Activated naive CD4-positive, alpha-beta T cell treated with anti-CD3 and anti-CD28 coated beads for 36 hours (primary cell): ENCODE measurements at regions not wholly inside any gene's neighbourhood (a gene's known extent, or its start where the extent isn't known, plus 50 kb on each side); places are given as distances from the start of the nearest gene placed in this dataset.

Source experiments
- CTCF ChIA-PET: fragments of 350-600 bp; sonication (Branson Sonifier 250); formaldehyde crosslinking; loops from one replicate; lab custom pipeline; 2021; ENCODE audit warnings: antibody characterized with exemption; lab: Charles Lee
- DNase-seq: peaks from one replicate; pipeline ENCODE4 v3.0.0-alpha.2; 2020
- H3K27ac Mint-ChIP-seq: one replicate; pipeline ENCODE4 v1.8.0; 2021; ENCODE audit warnings: mild to moderate bottlenecking, mixed read lengths
- H3K27me3 Mint-ChIP-seq: one replicate; pipeline ENCODE4 v1.8.0; 2021; ENCODE audit warnings: low read depth, mixed read lengths
- H3K36me3 Mint-ChIP-seq: one replicate; pipeline ENCODE4 v1.8.0; 2021; ENCODE audit warnings: low read depth, mixed read lengths
- H3K4me1 Mint-ChIP-seq: one replicate; pipeline ENCODE4 v1.8.0; 2021; ENCODE audit warnings: low read depth, mixed read lengths
- H3K4me3 Mint-ChIP-seq: one replicate; pipeline ENCODE4 v1.8.0; 2021; ENCODE audit warnings: mild to moderate bottlenecking, moderate library complexity, mixed read lengths
- H3K9me3 Mint-ChIP-seq: one replicate; pipeline ENCODE4 v1.8.0; 2021; ENCODE audit warnings: mixed read lengths
- intact Hi-C: fragments of 100-400 bp; cut with micrococcal nuclease; formaldehyde crosslinking; loops from one replicate; pipeline ENCODE4 v1.15.1; 2023

DNA sequence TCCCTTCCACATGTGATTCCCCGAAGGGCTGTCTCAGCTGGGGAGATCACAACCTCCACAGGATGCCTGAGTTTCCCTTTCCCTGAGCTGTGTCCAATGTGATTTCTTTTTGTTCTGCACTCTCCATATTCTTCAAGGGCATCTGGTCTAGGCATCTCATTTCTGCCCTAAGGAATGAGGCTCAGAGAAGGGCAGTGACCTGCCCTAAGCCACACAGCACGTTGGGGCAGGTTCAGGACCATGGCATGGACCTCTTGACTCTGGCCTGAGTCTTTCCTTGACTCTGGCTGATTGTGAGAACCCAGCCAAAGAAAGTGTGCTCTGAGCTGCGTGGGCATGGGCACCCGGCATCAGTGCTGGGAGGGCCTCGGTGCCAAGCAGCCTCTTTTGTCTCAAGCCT lies 590.3 kb downstream of the PTPRU start:
- peaks cover 16% of the 10 kb centered on the region for H3K27me3 Mint-ChIP-seq

DNA sequence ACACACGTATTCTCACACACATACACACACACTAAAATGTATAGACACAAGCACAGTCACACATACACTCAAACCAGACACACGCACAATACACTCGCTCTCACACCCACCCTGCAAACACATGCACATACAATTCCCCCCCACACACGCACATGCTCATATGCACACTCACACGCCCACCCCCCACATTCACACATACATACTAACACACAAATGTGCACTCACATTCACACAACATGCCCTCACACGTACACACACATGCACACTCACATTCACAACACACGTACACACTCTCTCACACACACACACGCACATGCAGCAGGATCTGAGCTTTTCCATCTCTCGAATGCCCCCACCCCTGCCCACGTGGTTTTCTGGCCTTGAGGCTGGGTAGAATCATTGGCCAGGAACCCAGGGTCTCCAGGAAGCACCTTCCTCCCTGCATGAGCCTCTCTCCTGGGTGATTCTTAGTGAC lies 589.7 kb downstream of the PTPRU start:
- H3K36me3 Mint-ChIP-seq, result no peaks in the 10 kb centered on the region
- H3K27me3 Mint-ChIP-seq, result peaks cover 21% of the 10 kb centered on the region
- H3K9me3 Mint-ChIP-seq, result no peaks in the 10 kb centered on the region
- CTCF ChIA-PET, result interaction anchor here (0.7 kb wide), 1 partner anchor 40 kb away, joined by 3 read pairs; no protein-coding TSS in a partner anchor
- no peak overlapping the region for H3K27ac Mint-ChIP-seq
- intact Hi-C loops, result no loop called here
- no peak for DNase-seq
- no peaks in the 10 kb centered on the region for H3K4me1 Mint-ChIP-seq
- no peak overlapping the region for H3K4me3 Mint-ChIP-seq

More for the DNA sequence above, 590.3 kb downstream of the PTPRU start:
- H3K36me3 Mint-ChIP-seq, result no peaks in the 10 kb centered on the region
- no peaks in the 10 kb centered on the region for H3K9me3 Mint-ChIP-seq
- H3K4me3 Mint-ChIP-seq, result no peak overlapping the region
- intact Hi-C loops, result no loop called here
- no peak for DNase-seq
- H3K27ac Mint-ChIP-seq, result no peak overlapping the region
- no peaks in the 10 kb centered on the region for H3K4me1 Mint-ChIP-seq
- CTCF ChIA-PET, result interaction anchor here (0.7 kb wide), 1 partner anchor 41 kb away, joined by 3 read pairs; no protein-coding TSS in a partner anchor

DNA sequence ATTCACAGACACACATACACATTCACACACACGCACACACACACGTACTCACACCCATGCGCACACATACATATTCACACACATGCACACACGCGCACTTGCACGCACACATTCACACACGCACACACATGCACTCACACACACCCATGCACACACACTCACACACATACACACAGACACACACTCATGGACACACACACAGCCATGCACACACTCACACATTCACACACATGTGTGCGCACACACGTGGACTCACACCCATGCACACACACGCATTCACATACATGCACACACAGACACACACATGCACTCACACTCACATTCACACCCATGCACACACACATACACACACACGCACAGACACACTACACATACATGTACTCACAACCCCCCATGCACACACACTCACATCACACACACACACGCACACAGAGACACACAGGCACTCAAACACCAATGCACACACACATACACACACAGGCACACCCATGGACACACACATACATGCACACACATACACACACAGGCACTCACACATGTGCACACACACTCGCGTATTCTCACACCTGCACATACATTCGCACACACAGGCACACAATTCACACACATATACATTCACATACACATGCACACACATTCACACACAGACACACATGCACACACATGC lies 589.1 kb downstream of the PTPRU start:
- H3K27me3 Mint-ChIP-seq, result peaks cover 21% of the 10 kb centered on the region
- CTCF ChIA-PET, result no interaction called here

DNA sequence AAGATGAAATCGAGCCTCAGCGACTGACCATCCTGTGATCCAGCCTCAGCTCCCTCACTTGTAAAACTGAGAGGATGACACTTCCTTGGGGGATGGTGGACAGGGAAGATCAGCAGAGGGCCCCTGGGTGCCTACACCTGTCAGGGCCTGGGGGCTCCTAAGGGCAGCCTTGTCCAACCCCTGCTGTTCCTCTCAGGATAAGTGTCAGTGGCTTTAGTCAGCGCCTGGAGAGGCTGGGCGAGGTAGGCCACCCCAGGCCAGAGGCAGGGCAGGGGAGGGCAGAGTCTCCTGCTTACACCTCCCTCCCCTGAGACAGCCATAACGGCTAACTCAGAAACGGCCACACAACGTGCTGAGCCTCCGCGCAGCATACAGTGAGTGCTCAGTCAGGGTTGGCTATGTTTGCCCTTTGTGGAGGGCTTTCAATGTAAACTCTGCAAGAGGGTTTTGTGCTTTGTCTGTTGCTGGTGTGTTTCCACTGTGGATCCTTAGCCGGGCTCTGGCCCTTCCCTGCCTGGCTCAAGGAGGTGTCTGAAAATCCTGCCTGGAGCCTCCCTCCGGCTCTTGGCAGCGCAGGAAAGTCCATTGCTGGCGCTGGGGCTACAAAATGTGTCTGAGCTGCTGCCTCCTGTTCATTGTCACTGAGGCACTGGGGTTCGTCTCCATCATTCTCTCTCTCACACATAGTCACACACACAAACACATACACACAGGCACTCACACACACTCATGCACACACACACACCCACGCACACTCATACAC lies 588.4 kb downstream of the PTPRU start:
- DNase-seq, result no peak
- intact Hi-C loops, result no loop called here
- H3K36me3 Mint-ChIP-seq, result no peaks in the 10 kb centered on the region
- H3K27ac Mint-ChIP-seq, result no peak overlapping the region
- CTCF ChIA-PET, result no interaction called here
- H3K4me3 Mint-ChIP-seq, result no peak overlapping the region
- H3K27me3 Mint-ChIP-seq, result peaks cover 21% of the 10 kb centered on the region
- H3K4me1 Mint-ChIP-seq, result no peaks in the 10 kb centered on the region
- no peaks in the 10 kb centered on the region for H3K9me3 Mint-ChIP-seq

More for the DNA sequence above, 589.1 kb downstream of the PTPRU start:
- intact Hi-C loops, result no loop called here
- Mint-ChIP-seq H3K36me3 (no peaks in the 10 kb centered on the region), H3K27ac (no peak overlapping the region), H3K4me1 (no peaks in the 10 kb centered on the region), H3K9me3 (no peaks in the 10 kb centered on the region), H3K4me3 (no peak overlapping the region)
- no peak for DNase-seq

DNA sequence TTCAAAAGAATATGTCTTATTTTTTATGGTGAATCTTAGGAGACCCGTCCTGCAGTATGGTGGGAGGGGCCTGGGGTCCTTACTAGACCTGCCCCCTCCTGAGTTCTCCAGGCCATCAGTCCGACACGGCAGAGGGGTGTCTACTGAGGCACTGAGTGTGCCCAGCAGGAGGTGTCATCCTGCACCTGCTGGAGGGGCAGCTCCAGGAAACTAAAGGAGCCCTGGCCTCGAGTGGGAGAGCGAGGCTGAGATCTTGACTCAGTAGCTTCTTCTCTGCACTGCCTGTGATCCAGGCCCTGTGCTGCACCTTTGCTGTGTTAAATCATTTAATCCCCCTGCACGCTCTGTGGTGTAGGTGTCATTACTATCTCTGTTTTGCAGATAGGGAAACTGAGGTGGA lies 587.7 kb downstream of the PTPRU start:
- DNase-seq, result no peak
- Mint-ChIP-seq H3K27me3 (peaks cover 21% of the 10 kb centered on the region), H3K9me3 (no peaks in the 10 kb centered on the region), H3K4me3 (no peak overlapping the region), H3K27ac (no peak overlapping the region), H3K4me1 (no peaks in the 10 kb centered on the region), H3K36me3 (no peaks in the 10 kb centered on the region)
- CTCF ChIA-PET, result no interaction called here
- intact Hi-C loops, result no loop called here

DNA sequence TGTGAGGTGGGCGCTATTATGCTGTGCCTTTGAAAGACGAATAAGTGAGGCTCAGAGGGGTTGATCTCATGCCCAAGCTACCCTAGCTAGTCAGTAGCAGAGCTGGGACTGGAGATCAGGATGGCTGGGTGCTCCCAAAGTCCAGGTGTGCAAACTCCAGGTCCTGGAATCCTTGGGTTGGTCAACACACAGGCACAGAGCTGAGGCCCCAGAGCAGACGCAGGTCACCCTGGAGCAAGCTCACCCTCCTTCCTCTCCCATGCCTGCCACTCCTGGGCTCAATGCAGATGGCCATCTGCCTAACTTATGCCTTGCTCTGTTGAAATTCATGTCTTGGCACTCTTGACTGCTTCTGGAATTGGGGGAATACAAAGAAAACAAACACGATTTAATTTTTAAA lies 587.2 kb downstream of the PTPRU start:
- Mint-ChIP-seq H3K9me3 (no peaks in the 10 kb centered on the region), H3K27ac (no peak overlapping the region), H3K4me3 (no peak overlapping the region), H3K36me3 (no peaks in the 10 kb centered on the region), H3K27me3 (peaks cover 21% of the 10 kb centered on the region), H3K4me1 (no peaks in the 10 kb centered on the region)
- intact Hi-C loops, result no loop called here
- CTCF ChIA-PET, result interaction anchor here (0.7 kb wide), 1 partner anchor 284 kb away, joined by 3 read pairs; no protein-coding TSS in a partner anchor
- DNase-seq, result no peak

DNA sequence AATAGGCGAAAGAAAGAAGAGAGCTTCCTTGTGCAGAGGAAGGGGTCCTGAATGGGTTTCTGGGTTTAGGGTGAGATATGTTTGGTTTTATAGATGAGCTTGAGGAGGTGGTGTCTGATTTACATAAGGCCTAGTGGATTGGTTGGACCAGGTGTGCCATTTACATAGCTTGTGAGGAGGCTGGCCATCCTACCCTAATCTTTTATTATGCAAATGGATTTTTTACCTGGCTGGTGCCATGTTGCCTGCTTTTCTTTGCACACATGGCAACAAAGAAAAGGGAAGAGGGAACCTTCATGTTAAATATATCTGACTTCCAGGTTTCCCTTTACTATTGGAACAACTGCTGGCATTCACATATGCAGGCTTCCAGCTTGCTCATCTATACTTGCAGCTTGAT lies 585.3 kb downstream of the PTPRU start:
- H3K4me1 Mint-ChIP-seq, result no peaks in the 10 kb centered on the region
- no peaks in the 10 kb centered on the region for H3K36me3 Mint-ChIP-seq
- no peak for DNase-seq
- H3K27ac Mint-ChIP-seq, result no peak overlapping the region
- peaks cover 16% of the 10 kb centered on the region for H3K27me3 Mint-ChIP-seq
- CTCF ChIA-PET, result no interaction called here
- intact Hi-C loops, result no loop called here
- no peaks in the 10 kb centered on the region for H3K9me3 Mint-ChIP-seq
- H3K4me3 Mint-ChIP-seq, result no peak overlapping the region

DNA sequence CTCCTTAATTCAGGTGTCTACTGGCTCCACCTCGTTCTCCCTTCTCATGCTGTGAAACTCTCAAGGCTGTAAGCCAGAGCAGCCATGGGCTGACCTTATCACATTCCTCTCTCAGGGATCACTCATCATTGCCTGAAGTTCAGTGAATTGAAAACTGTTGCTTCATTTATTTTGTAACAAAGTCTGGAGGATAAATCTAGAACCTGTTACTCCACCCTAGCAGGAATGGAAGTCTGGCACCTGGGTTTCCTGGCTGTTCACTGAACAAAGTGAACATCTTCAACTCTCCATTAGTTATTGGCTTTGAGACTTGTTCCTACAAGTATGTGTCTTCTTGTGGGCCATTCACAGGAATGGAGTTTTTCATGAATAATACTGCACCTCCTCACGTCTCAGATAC lies 584.1 kb downstream of the PTPRU start:
- Mint-ChIP-seq H3K4me3 (no peak overlapping the region), H3K4me1 (no peaks in the 10 kb centered on the region), H3K9me3 (no peaks in the 10 kb centered on the region), H3K27ac (no peak overlapping the region), H3K36me3 (no peaks in the 10 kb centered on the region), H3K27me3 (peaks cover 16% of the 10 kb centered on the region)
- no peak for DNase-seq
- CTCF ChIA-PET, result no interaction called here
- intact Hi-C loops, result no loop called here

DNA sequence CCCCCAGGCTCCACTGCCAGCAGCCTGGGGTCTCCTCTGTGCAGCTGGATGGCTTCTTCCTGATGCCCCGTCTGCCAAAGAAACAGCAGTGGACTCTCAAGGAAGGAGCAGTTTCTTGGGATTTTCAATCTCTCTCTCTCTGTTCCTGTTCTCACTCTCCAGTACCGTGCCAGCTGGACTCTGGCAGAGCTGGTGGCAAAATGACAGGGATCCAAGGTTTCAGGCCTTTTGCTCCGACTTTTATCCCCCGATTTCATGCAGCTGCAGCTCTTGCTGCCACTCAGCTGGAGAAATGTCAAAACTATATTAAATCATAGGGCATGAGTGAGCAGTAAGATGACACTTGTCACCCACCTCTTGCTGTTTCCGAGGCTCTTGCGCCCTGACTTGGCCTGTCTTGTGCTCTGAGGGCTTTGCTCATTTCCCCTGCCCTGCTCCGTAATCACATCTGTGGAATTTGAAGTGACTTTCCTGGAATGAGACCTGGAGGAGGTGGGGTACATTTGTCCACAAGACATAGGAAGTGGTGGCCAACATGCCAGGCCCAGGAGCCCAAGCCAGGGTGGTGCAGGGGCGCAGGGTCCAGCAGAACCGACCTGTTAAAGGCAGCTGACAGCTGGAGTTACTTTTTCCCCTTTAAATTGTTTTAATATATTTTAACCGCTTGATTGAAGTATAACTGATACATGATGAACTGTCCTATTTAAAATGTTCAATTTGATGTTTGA lies 576.2 kb downstream of the PTPRU start:
- Mint-ChIP-seq H3K27ac (no peak overlapping the region), H3K4me1 (no peaks in the 10 kb centered on the region), H3K36me3 (no peaks in the 10 kb centered on the region), H3K4me3 (no peak overlapping the region), H3K9me3 (no peaks in the 10 kb centered on the region), H3K27me3 (peaks cover 5% of the 10 kb centered on the region)
- intact Hi-C loops, result no loop called here
- no peak for DNase-seq
- CTCF ChIA-PET, result no interaction called here

DNA sequence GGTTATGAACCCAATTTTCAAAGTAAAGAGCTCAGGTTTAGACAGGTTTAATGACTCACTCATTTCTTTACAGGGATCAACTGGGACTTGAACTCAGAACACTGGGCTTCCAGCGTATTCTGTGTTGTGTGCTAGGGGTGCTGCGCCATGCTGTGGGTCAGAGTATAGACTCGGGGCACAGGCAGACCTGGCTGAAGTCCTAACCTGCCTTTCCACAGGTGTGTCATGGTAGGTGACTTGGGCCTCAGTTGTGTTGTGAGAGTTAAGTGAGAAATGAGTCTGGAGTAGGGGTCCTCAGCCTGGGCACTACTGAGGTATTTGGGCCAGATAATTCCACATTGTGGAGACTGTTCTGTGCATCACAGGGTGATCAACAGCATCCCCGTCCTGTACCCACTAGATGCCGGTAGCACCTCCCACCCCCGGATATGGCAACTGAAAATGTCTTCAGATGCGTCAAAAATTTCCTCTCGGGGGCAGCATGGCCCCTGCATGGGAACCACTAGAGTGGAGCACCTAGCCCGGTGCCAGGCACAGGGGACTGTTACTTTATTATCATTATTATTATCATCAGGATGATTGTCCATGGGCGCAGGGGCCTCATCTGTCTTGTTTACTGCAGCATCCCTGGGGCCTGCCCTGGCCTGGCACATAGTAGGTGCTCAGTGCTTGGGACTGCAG lies 575.5 kb downstream of the PTPRU start:
- H3K4me1 Mint-ChIP-seq, result no peaks in the 10 kb centered on the region
- H3K27ac Mint-ChIP-seq, result no peak overlapping the region
- H3K27me3 Mint-ChIP-seq, result peaks cover 5% of the 10 kb centered on the region
- intact Hi-C loops, result no loop called here
- CTCF ChIA-PET, result no interaction called here
- no peaks in the 10 kb centered on the region for H3K9me3 Mint-ChIP-seq
- no peak for DNase-seq
- H3K36me3 Mint-ChIP-seq, result no peaks in the 10 kb centered on the region
- no peak overlapping the region for H3K4me3 Mint-ChIP-seq

DNA sequence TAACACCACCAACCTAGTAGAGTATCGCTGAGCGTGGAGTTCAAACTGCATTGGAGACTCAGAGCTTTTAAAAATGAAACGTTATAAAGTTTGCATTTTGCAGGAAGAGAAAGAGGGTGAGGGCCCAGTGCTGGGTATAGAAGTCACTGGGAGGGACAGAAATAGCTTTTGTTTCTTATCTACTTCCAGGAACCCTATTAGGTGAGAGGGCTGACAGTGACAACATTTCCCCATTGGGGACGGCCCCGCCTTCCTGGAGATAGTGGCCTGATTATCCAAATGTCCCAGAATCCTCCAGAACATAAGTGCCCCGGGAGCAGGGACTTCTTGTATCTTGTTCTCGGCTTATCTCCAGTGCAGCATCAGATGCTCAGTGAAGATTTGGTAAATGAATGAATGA lies 574.9 kb downstream of the PTPRU start:
- H3K4me3 Mint-ChIP-seq, result no peak overlapping the region
- H3K27me3 Mint-ChIP-seq, result peaks cover 5% of the 10 kb centered on the region
- intact Hi-C loops, result no loop called here
- H3K9me3 Mint-ChIP-seq, result no peaks in the 10 kb centered on the region
- no peak for DNase-seq
- no peaks in the 10 kb centered on the region for H3K36me3 Mint-ChIP-seq
- H3K27ac Mint-ChIP-seq, result no peak overlapping the region
- H3K4me1 Mint-ChIP-seq, result no peaks in the 10 kb centered on the region
- CTCF ChIA-PET, result no interaction called here
